ENCODE measurements at regions not wholly inside any gene's neighbourhood (a gene's known extent, or its start where the extent isn't known, plus 50 kb on each side); places are given as distances from the start of the nearest gene placed in this dataset.
"Not testable (repeated sequence)": the region's sequence is repeated elsewhere in the genome, so short reads cannot be mapped to it uniquely, and the experiment has no call there.

DNA sequence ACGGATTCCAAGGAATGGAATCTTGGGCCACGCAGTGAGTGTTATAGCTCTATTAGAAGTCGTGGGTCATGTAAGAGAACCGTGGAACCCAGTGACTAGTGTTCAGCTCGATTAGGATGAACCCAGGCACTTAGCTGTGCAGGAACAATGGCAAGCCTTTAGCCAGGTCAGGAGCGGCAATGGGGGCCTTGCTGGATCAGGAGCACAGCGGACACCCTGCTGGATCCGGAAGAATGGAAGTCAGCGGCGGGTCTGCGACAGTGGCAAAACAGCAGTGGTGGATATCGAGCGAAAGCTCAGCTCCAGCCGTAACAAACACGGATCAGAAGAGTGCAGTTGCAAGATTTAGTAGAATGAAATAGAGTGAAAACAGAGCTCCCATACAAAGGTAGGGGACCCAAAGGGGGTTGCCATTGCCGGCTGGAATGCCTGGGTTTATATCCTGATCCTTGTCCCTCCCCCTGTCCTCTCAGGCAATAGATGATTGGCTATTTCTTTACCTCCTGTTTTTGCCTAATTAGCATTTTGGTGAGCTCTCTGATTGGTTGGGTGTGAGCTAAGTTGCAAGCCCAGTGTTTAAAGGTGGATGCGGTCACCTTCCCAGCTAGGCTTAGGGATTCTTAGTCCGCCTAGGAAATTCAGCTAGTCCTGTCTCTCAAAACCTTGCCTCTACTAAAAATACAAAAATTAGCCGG is 618.3 kb upstream of the CBLB start:
- not testable (repeated sequence) for DNase-seq

DNA sequence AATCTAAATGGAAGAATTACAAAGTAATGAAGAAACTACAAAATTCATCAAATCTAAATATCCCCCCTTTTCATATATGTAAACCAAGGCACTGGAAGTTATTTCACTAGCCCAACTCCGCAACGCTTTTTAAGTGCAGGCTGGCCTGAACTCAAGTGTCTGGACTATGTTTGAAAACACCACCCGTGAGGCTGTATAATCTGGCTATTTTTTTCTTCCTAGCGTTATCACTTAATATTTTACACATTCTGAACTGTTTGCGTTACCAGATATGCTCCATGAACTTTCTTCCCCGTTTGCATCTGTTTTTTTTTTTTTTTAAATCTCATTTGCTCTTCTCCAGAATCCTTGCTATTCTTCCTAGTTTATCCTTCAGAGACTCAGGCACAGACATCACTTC is 619.5 kb upstream of the CBLB start:
- DNase-seq, result no peak

DNA sequence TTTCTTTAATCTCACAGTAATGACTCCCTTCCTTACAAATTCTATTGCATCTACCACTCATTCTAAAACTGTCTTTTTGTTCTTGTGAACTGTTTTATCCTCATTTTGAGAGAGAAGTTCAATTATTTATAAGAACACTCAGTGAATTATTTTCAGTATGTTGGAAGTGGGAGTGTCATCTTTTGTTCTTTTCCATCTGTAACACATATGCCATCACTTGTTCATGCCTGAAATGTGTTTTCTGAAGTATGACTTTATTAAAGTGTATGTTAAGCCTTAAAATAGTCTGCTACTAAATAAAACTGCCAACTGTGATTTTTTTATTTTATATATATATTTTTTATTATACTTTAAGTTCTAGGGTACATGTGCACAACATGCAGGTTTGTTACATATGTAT is 623.0 kb upstream of the CBLB start:
- DNase-seq, result no peak

DNA sequence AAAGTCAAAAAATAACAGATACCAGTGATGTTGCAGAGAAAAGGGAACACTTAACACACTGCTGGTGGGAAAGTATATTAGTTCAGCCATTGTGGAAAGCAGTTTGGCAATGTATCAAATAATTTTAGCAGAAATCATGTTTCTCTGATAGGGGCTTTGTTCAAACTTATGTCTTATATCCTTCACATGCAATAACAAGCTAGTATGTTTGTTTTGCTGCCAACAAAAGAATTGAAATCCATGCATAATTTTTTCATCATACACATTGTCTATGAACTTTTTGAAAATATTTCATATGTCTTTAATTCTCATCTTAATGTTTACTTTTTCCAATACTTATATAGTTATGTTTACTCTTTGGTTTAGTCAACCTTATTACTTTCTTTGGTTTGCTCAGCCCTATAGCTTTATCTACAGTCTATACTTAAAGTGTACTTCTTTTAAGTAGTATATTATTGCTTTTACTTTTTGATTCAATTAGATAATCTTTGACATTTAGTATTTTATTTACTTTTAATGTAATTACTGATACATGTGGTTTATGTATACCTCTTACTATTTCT is 639.6 kb upstream of the CBLB start:
- DNase-seq, result no peak

DNA sequence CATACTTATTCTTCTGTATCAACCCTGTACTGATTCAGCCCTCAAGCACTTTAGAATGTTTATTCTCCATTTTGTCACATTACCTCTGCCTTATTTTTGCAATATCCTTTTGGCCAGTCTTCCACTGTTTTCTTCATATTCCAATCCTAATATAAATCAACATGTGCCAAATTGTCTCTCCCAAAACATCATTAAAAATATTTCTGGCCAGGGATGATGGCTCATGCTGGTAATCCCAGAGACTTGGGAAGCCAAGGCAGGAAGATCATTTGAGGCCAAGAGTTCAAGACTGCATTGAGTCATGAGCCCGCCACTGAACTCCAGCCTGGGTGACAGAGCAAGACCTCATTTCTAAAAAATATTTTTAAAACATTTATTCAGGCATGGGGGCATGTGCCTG is 641.4 kb upstream of the CBLB start:
- no peak for DNase-seq

DNA sequence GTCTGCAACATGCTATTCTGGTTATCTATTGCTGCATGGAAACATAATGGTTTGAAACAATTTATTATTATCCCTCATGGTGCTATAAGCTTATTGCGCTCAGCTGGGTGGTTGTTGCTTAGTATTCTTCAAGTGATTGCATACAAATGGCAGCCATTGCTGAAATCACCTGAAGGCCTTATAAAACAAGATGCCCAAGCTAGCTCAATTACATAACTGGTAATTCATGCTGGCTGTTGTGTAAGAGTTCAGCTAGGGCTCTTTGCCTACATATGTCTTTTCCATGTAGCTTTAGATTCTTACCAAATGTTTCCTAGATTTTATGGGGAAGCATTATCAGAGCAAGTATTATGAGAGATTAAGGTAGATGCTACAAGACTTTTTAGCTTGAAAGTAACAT is 644.0 kb upstream of the CBLB start:
- DNase-seq, result no peak

DNA sequence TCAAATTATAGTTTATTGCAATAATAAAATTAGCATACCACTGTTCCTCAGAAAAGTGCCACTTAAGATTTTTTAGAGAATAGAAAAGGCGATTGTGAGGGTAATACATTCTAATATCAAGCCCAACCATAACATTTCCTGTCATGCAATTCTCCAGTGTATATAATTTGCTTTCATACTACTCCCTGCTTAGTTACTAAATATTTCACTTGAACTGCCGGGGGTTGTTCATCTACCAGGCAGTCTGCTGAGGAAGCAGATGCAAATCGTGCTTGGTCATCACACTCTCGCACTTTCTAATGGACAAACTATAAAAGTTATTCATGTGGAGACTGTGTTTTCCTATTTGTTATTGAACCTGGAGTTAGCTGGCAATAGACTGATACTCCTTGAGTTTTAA is 645.6 kb upstream of the CBLB start:
- no peak for DNase-seq

DNA sequence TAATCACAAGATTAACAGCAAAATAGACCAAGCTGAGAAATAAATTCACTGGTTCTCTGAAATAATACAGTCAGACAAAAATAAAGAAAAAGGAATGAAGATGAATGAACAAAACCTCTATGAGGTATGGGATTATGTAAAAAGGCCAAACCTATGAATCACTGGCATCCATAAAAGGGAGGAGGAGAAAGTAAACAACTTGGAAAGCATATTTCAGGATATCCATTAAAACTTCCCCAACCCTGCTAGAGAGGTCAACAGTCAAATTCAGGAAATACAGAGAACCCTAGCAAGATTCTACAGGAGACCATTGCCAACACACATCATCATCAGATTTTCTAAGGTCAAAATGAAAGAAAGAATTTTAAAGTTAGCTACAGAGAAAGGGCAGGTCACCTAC is 649.7 kb upstream of the CBLB start:
- no peak for DNase-seq

DNA sequence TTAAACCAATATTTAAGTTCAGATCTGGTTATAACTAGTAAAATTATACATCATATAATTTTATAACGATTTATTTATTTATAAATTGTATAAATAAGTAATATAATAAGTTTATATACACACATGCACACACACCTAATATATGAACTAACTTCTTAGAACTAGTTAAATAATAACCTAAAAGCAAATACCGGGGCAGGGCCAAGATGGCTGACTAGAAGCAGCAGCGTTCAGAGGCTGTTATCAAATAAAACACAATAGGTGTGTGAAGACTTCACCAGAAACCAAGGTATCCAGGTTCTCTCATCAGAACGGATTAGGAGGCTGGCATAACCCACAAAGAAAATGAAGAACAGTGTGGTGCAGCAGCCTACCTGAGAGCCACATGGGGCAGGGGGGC is 653.6 kb upstream of the CBLB start:
- no peak for DNase-seq

DNA sequence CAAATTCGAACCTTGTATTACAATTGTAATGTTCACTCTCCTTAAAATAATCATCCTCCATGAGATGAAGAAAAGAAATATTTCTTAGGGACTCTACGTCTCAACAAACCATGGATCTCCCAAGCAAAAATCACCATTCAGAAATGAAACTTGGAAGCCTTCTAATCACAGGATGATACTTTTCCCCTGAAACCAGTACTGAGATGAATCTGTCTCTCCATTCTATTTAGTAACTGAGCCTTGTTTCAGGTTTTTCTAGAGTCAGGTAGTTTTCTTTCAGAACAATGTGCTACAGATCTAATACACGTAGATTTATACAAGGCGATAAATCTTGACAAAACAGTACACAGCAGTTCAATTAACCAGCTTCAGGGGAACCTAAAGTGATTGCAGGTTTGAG is 660.1 kb upstream of the CBLB start:
- DNase-seq, result no peak

DNA sequence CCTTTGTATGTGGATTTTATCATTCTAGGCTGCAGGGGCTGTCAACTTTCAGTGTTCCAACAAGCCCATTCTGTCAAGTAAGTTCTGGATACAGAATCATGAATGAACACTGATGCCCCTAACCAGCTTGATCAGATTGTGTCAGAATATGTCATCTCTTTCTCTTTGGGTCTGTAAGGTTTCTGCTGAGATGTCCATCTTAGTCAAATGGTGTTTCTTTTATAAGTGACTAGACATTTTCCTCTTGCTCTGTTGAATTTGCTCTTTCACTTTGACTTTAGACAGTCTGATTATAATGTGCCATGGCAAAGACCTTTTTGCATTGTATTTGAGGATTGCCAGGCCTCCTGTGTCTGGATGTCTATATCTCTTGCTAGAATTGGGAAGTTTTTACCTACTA is 660.9 kb upstream of the CBLB start:
- DNase-seq, result no peak

DNA sequence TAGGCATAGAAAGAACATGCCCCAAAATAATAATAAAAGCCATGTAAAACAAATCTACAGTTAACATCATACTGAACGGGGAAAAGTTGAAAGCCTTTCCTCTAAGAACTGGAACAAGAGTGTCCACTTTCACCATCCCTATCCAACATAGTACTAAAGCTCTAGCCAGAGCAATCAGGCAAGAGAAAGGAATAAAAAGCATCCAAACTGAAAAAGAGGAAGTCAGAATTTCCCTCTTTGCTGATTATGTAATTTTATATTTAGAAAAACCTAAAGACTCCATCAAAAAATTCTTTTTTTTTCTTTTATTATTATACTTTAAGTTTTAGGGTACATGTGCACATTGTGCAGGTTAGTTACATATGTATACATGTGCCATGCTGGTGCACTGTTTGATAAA is 661.6 kb upstream of the CBLB start:
- no peak for DNase-seq

DNA sequence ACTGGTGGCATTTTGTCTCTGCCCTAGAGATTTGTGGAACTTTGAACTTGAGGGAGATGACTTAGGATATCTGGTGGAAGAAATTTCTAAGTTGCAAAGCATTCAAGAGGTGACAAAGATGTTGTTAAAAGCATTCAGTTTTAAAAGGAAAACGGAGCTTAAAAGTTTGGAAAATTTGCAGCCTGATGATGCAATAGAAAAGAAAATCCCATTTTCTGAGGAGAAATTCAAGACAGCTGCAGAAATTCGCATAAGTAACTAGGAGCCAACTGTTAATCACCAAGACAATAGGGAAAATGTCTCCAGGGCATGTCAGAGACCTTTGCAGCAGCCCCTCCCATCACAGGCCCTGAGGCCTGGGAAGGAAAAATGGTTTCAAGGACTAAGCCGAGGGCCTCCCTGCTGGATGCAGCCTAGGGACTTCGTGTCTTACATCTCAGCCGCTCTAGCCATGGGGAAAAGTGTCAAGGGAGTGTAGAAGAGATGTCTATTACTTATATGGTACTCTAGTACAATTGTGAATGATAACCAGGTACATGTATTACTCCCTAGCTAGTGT is 663.0 kb upstream of the CBLB start:
- not testable (repeated sequence) for DNase-seq

DNA sequence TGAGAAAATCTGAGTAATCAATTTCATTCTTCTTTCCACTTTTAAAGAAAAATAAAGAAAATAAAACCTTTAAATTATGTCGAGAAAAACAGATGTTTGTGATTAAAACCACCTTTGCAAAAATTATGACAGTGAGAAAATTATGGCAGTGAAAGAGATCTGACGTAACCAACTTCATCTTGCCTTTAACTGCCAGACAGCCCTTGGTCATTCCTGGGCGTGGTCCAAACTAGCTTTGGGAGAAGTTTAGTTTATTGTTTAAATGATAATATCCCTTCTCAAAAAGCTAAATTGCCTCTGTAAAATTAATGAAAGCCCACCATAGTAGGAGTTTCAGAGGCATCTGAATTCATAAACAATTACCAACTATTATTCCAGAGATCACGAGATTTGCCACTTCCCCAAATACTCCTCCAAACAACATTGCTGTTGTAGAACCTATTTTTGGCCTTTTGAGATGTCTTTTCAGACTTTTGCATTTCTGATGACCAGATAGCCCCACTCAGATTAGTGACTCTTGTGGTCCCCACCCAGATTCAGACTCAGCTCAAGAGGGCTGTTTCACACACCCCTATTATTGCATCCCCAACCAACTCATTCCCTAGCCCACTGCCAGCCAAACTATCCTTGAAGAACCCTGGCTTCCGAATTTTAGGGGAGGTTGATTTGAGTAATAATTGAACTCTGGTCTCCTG is 664.4 kb upstream of the CBLB start:
- no peak for DNase-seq

DNA sequence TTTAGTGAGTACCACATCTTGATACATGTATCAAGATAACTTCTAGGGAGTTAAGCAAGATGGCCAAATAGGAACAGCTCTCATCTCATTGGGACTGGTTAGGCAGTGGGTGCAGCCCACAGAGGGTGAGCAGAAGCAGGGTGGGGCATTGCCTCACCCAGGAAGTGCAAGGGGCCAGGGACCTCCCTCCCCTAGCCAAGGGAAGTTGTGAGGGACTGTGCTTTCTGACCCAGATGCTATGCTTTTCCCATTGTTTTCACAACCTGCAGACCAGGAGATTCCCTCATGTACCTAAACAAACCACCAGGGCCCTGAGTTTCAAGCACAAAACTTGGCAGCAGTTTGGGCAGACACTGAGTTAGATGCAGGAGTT is 665.0 kb upstream of the CBLB start:
- DNase-seq, result no peak

DNA sequence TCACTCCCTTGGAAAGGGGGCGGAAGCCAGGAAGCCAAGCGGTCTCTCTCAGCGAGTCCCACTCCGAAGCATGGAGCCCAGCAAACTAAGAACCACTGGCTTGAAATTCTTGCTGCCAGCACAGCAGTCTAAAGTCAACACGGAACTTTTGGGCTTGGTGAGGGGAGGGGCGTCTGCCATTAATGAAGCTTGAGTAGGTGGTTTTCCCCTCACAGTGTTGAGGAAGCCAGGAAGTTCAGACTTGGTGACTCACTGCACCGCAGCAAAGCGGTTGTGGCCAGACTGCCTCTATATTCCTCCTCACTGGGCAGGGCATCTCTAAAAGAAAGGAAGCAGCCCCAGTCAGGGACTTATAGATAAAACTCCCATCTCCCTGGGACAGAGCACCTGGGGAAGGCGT is 665.4 kb upstream of the CBLB start:
- DNase-seq, result no peak

DNA sequence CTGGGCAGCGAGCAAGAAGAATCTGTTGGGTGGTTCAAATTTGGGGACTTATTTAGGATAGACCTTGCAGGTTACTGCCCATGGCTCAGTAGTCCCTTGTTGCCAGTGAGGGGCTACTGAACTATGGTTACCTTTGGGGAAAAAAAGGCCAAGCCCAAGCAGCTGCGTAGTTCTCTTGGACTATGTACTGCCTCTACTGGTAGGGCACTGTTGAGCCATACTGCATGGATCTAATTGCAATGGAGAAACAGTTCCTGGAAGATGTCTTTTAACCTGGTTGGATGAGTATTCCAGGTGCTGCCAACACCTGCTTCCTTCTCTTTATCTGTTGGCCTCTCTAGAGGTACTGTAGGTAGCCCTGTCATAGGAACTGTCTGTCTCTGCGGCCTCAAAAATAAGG is 671.9 kb upstream of the CBLB start:
- no peak for DNase-seq

DNA sequence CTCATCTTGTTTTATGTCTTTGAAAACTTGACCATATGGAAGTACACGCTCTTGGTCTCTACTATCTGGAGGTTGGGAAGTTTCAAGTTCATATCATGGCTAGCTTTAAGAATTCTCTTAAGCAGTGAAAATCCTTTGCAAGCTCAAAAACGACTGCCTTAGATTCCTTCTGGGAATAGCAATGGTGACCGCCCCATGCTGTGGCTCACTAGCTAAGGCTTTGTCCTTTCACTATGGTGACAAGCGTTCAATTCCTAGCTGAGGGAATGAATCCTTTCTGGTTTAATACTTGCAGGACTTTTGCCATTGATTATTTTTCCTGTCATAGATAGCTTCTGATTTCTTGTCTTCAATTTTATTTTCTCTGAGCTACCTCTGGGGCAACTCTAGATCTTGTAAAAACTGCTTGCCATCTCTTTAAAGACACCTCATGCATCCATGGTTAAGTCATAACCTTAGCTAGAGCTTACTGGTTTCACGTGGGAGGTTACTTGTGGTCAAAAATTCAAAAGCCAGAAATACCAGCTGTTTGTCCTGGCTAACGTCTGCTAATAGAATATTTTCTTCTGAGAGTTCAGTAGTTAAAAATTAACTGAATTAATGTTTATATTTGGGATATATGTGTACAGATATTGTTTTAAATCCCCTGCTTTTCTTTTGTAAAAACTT is 673.4 kb upstream of the CBLB start:
- DNase-seq, result no peak

DNA sequence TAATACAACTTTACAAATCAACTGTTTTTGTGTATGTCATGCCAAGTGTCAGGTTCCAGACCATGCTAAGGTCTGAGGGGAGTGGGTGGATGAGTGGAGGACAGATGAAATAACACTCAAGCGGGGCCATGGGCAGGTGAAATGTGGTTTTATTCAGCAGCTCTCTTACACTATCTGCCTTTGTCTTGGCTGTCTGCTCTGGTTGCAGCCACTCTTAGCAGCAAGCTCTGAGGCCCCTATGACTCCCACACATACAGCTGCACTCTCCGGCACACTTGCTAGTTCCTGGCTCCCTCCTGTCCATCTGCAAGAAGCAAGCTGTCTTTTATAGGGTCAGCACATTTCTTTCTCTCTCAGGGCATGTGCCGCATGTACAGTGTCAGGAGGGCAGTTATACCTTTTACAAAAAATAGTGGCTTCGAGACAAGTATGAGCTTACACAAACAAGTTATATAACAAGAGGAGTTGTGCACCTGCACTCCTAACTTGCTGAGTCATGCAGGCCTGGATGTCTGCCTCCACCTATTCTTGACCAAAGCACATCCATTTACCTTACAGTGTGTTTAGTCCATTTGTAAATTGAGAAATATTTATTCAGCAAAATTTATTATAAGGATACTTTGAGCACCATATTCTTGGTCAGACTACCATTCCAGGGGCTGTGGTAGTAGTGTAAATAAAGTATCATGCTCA is 683.7 kb upstream of the CBLB start:
- no peak for DNase-seq

DNA sequence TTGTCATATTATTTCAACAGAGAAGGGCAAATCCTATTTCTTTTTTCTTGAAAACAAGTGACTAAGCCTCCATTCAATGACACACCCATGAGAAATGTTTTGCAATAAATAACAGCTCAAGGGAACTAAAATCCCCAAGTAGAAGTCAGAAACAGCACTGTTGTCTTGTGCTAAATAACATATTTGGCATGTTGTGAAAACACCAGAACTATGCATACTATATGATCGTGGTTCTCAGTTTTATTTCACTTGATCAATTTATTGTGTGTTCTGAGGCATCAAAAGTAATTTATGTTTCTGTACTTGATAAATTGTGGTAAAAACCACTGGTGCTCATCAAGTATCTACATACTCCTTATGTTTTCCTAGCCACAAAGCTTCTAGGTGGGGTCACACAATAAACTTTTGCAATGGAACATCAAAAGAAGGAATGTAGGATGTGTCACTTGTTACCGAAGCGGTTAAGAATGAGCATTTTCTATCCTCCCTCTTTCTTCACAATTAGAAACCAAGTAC is 691.7 kb upstream of the CBLB start:
- DNase-seq, result no peak

DNA sequence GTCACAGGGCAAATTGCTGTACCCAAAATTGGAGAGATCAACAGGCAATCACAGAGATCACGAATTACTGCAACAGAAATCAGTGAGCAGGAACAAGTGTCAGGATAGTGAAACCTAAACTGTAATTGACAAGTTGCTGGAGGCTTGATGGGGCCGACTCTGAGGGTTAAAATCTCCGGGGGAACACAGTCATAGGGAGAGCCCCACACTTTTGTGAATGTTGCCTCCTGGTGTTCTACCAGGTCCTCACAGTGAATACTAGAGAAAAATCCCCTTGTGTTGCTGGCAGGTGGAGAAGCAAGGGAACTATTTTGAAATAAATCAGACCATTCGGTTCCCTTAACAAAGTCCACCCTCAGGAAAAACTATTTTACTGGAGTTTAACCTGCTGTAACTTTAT is 697.5 kb upstream of the CBLB start:
- DNase-seq, result no peak

DNA sequence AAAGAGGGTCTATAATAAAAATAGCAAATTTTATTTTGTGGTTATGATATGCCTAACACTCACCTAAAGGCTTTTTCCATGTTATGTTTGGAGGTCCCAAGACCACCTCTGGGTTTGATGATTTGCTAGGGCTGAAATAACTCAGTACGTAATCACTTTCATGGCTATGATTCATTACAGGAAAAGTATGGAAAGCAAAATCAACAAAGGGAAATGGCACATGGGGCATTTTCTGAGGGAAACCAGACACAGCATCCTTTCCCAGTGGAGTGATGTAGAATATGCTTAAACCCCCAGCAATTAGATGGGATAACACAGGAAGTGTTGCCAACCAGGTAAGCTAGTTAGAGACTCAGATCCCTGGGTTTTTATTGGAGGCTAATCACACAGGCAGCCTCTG is 701.6 kb upstream of the CBLB start:
- no peak for DNase-seq

DNA sequence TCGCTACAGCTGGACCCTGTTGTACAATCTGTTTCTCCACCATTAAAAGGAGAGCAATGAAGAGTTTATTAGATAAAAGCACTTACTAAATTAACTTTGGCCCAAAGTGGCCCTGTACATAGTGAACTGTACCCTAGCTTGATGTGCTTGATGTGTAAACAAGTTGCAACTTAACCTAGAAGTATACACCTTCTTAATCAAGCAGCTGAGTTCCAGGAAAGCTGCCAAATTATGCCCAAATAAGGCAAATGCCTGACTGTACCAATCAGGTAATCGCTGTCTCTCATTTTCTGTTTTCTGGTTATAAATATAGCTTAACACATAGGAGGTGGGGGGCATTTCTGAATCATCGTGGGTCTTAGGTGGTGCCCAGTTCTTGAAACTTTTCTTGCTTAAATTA is 704.8 kb upstream of the CBLB start:
- DNase-seq, result no peak

Measured in NCI-H187 (cell line).